IPS-18a (cell line): ENCODE measurements at regions not wholly inside any gene's neighbourhood (a gene's known extent, or its start where the extent isn't known, plus 50 kb on each side); places are given as distances from the start of the nearest gene placed in this dataset.
"Not testable (repeated sequence)": the region's sequence is repeated elsewhere in the genome, so short reads cannot be mapped to it uniquely, and the experiment has no call there.

Experiments used
- H3K27ac ChIP-seq: one replicate; pipeline ENCODE4 v1.5.1; 2013; ENCODE audit warnings: low read length
- H3K27me3 ChIP-seq: one replicate; pipeline ENCODE4 v1.6.1; 2013; ENCODE audit warnings: mild to moderate bottlenecking, low read length; ENCODE audit not compliant: control insufficient read depth, insufficient read depth
- H3K36me3 ChIP-seq: one replicate; pipeline ENCODE4 v1.6.1; 2013; ENCODE audit warnings: low read depth, low read length; ENCODE audit not compliant: control insufficient read depth
- H3K4me1 ChIP-seq: one replicate; pipeline ENCODE4 v1.6.1; 2013; ENCODE audit warnings: low read depth, low read length; ENCODE audit not compliant: control insufficient read depth
- H3K4me3 ChIP-seq: one replicate; pipeline ENCODE4 v1.5.1; 2013; ENCODE audit warnings: low read length
- H3K9ac ChIP-seq: one replicate; pipeline ENCODE4 v1.6.1; 2013; ENCODE audit warnings: mild to moderate bottlenecking, low read length, moderate library complexity
- H3K9me3 ChIP-seq: one replicate; pipeline ENCODE4 v1.6.1; 2013; ENCODE audit warnings: low read depth, low read length; ENCODE audit not compliant: control insufficient read depth

DNA sequence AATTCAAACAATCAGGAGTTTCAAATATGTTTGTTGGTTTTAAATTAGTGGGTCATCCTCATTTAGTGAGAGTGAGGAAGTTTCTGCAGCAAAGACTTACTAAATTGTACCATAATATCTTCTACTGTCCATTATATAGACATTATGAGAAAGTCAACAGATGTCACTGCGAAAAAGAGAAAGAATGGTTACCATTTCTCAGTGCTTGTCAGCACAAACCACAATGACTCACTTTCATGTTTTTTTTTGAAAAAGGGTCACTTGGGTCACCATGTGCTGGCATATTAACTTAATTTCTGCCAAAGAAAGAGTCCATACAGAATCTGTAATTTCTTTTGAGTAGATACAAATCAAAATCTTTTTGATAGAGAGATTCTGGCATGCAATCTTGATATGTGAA lies 924.6 kb upstream of the FAT3 start:
- Histone ChIP-seq H3K9me3 (no peaks in the 10 kb centered on the region), H3K4me1 (no peaks in the 10 kb centered on the region), H3K4me3 (no peak overlapping the region), H3K9ac (no peak overlapping the region), H3K27me3 (no peaks in the 10 kb centered on the region), H3K27ac (no peak overlapping the region), H3K36me3 (no peaks in the 10 kb centered on the region)

DNA sequence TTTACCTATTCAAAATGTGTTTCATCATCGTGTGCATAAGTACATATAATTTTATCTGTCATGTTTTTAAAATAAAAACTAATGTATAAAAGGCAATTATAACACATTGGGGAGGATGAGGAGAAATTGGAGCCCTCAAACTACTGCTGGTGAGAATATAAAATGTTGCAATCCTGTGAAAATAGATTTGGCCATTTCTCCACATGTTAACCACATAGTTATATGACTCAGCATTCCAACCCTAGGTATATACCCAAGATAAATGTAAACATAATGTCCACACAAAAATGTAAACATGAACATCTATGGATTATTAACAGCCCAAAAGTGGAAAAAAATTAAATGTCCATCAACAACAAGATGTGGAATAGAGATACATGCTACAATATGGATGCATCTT lies 928.0 kb upstream of the FAT3 start:
- Histone ChIP-seq H3K27me3 (no peaks in the 10 kb centered on the region), H3K4me1 (no peaks in the 10 kb centered on the region), H3K4me3 (no peak overlapping the region), H3K9ac (no peak overlapping the region), H3K36me3 (no peaks in the 10 kb centered on the region), H3K9me3 (no peaks in the 10 kb centered on the region), H3K27ac (no peak overlapping the region)

GRCh38 chr11:91295591-91295990 lies 929.0 kb upstream of the FAT3 start:
- Histone ChIP-seq H3K27me3 (no peaks in the 10 kb centered on the region), H3K4me1 (no peaks in the 10 kb centered on the region), H3K4me3 (no peak overlapping the region)

GRCh38 chr11:91293119-91293518 lies 931.5 kb upstream of the FAT3 start:
- Histone ChIP-seq H3K4me1 (no peaks in the 10 kb centered on the region), H3K4me3 (no peak overlapping the region), H3K27ac (no peak overlapping the region), H3K27me3 (no peaks in the 10 kb centered on the region), H3K36me3 (no peaks in the 10 kb centered on the region), H3K9me3 (no peaks in the 10 kb centered on the region), H3K9ac (no peak overlapping the region)

More at GRCh38 chr11:91295591-91295990, 929.0 kb upstream of the FAT3 start:
- H3K9me3 ChIP-seq, result no peaks in the 10 kb centered on the region
- no peak overlapping the region for H3K9ac ChIP-seq
- no peak overlapping the region for H3K27ac ChIP-seq
- no peaks in the 10 kb centered on the region for H3K36me3 ChIP-seq

- H3K4me1 ChIP-seq, result no peaks in the 10 kb centered on the region
- H3K36me3 ChIP-seq, result no peaks in the 10 kb centered on the region
- no peaks in the 10 kb centered on the region for H3K27me3 ChIP-seq
- no peak overlapping the region for H3K4me3 ChIP-seq
- no peak overlapping the region for H3K27ac ChIP-seq
- H3K9me3 ChIP-seq, result no peaks in the 10 kb centered on the region
- no peak overlapping the region for H3K9ac ChIP-seq
These were observed 952.5 kb upstream of the FAT3 start for GRCh38 chr11:91272089-91272488.

GRCh38 chr11:91268512-91269295 lies 955.9 kb upstream of the FAT3 start:
- not testable (repeated sequence) for H3K27ac ChIP-seq, H3K9me3 ChIP-seq, H3K36me3 ChIP-seq, H3K4me3 ChIP-seq, H3K9ac ChIP-seq, H3K27me3 ChIP-seq, H3K4me1 ChIP-seq

GRCh38 chr11:91265946-91266345 lies 958.7 kb upstream of the FAT3 start:
- H3K4me1 ChIP-seq, result peaks cover 4% of the 10 kb centered on the region
- H3K4me3 ChIP-seq, result no peak overlapping the region
- H3K9ac ChIP-seq, result no peak overlapping the region
- H3K27me3 ChIP-seq, result no peaks in the 10 kb centered on the region
- no peak overlapping the region for H3K27ac ChIP-seq
- no peaks in the 10 kb centered on the region for H3K9me3 ChIP-seq
- no peaks in the 10 kb centered on the region for H3K36me3 ChIP-seq

DNA sequence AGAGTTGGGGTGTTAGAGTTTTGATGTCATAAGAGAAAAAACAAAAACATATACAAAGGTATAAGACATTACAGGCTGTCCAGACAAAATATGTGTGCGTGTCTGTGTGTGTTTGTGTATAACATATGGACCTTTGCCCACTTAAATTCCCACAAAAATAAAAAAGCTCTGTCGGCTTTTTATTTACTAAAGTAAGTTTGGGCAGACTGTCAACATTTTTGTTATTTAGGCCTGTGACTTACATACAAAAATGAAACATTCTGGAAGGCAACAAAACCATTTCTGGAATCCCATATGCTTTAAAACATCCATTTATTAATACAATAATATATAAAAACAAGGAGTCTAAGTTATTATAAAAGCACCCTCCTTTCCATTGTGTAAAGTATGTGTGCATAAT lies 960.1 kb upstream of the FAT3 start:
- Histone ChIP-seq H3K4me1 (peaks cover 4% of the 10 kb centered on the region), H3K4me3 (no peak overlapping the region)

GRCh38 chr11:91263496-91264365 lies 960.9 kb upstream of the FAT3 start:
- Histone ChIP-seq H3K4me1 (peaks cover 4% of the 10 kb centered on the region), H3K27me3 (no peaks in the 10 kb centered on the region), H3K9ac (no peak overlapping the region), H3K36me3 (no peaks in the 10 kb centered on the region), H3K4me3 (no peak overlapping the region), H3K27ac (no peak overlapping the region), H3K9me3 (no peaks in the 10 kb centered on the region)

More for the DNA sequence above, 960.1 kb upstream of the FAT3 start:
- Histone ChIP-seq H3K27ac (no peak overlapping the region), H3K36me3 (no peaks in the 10 kb centered on the region), H3K27me3 (no peaks in the 10 kb centered on the region), H3K9me3 (no peaks in the 10 kb centered on the region), H3K9ac (no peak overlapping the region)

DNA sequence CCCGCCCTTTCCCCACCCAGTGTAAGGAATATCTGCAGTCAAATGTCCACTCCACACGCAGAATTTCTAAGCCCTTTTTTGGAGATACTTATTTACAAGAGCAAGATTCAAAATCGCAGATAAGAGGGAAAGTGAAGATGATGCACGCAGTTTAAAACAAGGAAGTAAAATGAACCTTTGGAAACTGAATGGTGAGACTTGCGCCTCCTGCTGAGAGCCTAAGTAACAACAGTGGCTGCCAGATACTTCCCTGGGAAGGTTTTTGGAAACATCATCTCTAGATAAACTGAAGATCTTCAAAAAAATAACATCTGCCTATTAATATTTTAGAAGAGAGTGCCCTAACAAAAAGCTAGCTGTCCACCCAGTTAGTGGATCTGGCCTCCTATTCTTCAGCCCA lies 963.1 kb upstream of the FAT3 start:
- Histone ChIP-seq H3K36me3 (no peaks in the 10 kb centered on the region), H3K27me3 (no peaks in the 10 kb centered on the region), H3K9ac (no peak overlapping the region), H3K27ac (no peak overlapping the region), H3K9me3 (no peaks in the 10 kb centered on the region), H3K4me1 (peaks cover 4% of the 10 kb centered on the region), H3K4me3 (no peak overlapping the region)

- Histone ChIP-seq H3K4me1 (peaks cover 4% of the 10 kb centered on the region), H3K36me3 (no peaks in the 10 kb centered on the region), H3K4me3 (no peak overlapping the region), H3K27ac (no peak overlapping the region), H3K27me3 (no peaks in the 10 kb centered on the region), H3K9me3 (no peaks in the 10 kb centered on the region), H3K9ac (no peak overlapping the region)
These were observed 965.7 kb upstream of the FAT3 start for GRCh38 chr11:91258876-91259275.
